Suprapubic skin (tissue), 3 donors: ENCODE measurements at regions not wholly inside any gene's neighbourhood (a gene's known extent, or its start where the extent isn't known, plus 50 kb on each side); places are given as distances from the start of the nearest gene placed in this dataset.

Source experiments
- POLR2A ChIP-seq, 2 donors: fragments of 450-650 bp; IDR thresholded peaks; one replicate each; pipeline ENCODE4 v1.6.1; 2017; ENCODE audit warnings: antibody characterized with exemption in 2 of 2, mild to moderate bottlenecking in 2 of 2, moderate library complexity in 2 of 2
- TF ChIP-seq, protein P1 (sequence below), 2 donors: fragments of 200-600 bp in 1 of 2; fragments of 450-650 bp in 1 of 2; sonication (generic) in 1 of 2; IDR thresholded peaks; one replicate each; pipeline ENCODE4 v1.5.1; 2016 to 2019; ENCODE audit warnings: antibody characterized with exemption in 2 of 2, mild to moderate bottlenecking in 1 of 2, moderate library complexity in 1 of 2

DNA sequence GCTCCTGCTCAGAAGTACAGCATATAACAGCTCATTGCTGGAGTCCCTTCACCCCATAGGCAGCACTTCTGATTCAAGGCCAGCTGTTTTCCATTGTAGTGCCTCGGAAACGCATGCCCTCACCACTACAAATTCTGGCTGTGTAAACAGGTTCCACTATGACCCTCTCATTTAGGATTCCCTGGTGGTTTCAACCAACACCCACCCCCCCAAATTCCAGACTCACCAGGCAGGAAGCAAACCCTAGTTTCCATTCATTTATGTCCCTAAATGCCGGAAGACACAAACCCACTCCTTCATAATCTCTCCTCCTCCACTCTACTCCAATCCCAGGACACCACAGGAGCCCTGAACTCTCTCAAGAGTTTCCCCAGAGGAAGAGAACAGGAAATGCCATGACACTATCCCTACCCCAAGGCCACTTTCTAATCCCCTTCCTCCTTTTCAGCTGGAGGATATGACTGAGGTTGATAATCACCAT, 75.9 kb upstream of the TMPO start:
- TF ChIP-seq, protein P1, sequence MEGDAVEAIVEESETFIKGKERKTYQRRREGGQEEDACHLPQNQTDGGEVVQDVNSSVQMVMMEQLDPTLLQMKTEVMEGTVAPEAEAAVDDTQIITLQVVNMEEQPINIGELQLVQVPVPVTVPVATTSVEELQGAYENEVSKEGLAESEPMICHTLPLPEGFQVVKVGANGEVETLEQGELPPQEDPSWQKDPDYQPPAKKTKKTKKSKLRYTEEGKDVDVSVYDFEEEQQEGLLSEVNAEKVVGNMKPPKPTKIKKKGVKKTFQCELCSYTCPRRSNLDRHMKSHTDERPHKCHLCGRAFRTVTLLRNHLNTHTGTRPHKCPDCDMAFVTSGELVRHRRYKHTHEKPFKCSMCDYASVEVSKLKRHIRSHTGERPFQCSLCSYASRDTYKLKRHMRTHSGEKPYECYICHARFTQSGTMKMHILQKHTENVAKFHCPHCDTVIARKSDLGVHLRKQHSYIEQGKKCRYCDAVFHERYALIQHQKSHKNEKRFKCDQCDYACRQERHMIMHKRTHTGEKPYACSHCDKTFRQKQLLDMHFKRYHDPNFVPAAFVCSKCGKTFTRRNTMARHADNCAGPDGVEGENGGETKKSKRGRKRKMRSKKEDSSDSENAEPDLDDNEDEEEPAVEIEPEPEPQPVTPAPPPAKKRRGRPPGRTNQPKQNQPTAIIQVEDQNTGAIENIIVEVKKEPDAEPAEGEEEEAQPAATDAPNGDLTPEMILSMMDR (IDR thresholded peaks at IDR 0.05), result no peak
- no peak for TF ChIP-seq POLR2A (IDR thresholded peaks at IDR 0.05)
